ENCODE measurements at regions not wholly inside any gene's neighbourhood (a gene's known extent, or its start where the extent isn't known, plus 50 kb on each side); places are given as distances from the start of the nearest gene placed in this dataset.

DNA sequence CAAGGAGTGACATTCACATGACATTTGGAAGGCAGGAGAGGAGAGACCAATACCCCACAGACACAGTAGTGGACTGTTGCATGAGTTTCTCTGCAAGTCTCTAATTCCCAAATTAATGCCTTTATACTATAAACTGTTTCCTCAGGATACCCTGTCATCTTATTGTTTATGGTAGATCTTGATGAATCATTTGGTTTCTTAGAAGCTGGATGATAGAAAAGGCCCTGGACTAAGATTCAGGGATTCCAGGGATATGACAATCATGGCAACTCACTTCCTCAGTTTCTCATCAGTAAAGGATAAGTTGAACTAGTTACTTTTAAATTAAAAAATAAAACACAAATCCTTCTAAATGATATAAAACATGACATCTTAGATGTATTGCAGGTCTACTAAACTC lies 292.5 kb downstream of the TDRD15 start:
- intact Hi-C loops (cut with DNase I) = no loop called here
- Histone ChIP-seq H3K36me3 (no peaks in the 10 kb centered on the region), H3K27me3 (no peaks in the 10 kb centered on the region), H3K9me3 (no peaks in the 10 kb centered on the region), H3K9ac (ENCODE audit: low read depth in 2 of 2, low read length in 2 of 2) (no peak overlapping the region), H3K27ac (no peak overlapping the region), H3K4me3 (no peak overlapping the region), H3K4me1 (no peaks in the 10 kb centered on the region)
- no peak for DNase-seq
- TF ChIP-seq, protein P1, sequence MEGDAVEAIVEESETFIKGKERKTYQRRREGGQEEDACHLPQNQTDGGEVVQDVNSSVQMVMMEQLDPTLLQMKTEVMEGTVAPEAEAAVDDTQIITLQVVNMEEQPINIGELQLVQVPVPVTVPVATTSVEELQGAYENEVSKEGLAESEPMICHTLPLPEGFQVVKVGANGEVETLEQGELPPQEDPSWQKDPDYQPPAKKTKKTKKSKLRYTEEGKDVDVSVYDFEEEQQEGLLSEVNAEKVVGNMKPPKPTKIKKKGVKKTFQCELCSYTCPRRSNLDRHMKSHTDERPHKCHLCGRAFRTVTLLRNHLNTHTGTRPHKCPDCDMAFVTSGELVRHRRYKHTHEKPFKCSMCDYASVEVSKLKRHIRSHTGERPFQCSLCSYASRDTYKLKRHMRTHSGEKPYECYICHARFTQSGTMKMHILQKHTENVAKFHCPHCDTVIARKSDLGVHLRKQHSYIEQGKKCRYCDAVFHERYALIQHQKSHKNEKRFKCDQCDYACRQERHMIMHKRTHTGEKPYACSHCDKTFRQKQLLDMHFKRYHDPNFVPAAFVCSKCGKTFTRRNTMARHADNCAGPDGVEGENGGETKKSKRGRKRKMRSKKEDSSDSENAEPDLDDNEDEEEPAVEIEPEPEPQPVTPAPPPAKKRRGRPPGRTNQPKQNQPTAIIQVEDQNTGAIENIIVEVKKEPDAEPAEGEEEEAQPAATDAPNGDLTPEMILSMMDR (IDR thresholded peaks at IDR 0.05) = no peak

DNA sequence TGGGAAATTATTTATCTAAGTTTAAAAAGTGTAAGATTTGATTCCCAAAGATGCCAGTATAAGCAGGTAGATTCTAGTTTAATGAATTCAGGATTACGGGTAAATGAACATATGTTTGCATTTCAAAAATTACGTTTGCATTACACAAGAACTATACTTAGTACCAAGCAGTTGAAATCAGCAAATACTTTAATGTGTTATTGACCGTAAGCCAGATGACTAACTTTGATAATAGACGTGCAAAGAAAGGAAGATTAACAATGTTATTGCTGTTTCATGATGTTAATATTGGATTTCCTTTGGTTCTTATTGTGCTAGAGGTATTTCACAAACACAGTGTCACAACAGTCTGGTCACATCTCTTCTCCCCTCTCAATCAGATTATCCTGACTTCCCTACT lies 294.7 kb downstream of the TDRD15 start:
- Histone ChIP-seq H3K4me1 (no peaks in the 10 kb centered on the region), H3K27me3 (no peaks in the 10 kb centered on the region), H3K27ac (no peak overlapping the region), H3K4me3 (no peak overlapping the region), H3K9me3 (no peaks in the 10 kb centered on the region), H3K9ac (ENCODE audit: low read depth in 2 of 2, low read length in 2 of 2) (no peak overlapping the region), H3K36me3 (no peaks in the 10 kb centered on the region)
- intact Hi-C loops (cut with DNase I) = no loop called here
- no peak for DNase-seq
- TF ChIP-seq, protein P1 (IDR thresholded peaks at IDR 0.05) = no peak

DNA sequence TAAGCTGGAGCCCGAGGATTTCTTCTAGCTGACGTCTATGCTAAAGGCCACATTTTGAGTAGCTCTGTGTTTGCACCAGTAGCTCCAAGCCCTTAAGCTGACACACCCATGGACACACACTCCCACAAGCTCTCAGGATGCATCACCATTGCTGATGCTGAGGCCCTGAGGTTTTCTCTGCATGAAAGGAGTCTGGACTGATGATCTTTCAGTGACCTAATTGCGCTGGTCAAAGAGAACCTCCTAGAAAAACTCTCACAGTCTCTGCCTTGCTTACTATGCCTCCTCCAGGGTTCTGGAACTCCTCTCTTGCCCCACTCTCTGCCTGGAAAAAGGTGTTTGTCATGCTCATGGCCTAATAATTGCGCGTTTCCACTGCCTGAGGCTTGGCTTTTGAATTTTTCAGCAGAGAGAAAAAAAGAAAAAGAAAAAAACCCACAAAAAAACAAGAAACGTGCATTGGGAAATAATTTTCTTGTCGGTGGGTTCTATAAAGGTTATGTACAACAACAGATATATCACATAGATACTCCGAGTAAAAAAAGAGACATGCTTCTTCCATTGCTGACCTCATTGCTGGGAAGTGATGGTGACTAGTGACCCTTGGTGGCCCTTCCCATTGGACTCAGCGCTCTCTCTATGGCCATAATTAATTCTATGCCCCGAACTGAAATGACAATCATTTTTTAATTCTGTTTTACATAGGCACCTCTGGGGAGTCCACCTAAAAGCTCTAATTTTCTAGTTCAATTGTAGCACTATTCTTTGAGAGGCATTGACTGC lies 297.0 kb downstream of the TDRD15 start:
- intact Hi-C loops (cut with DNase I) = no loop called here
- no peak for DNase-seq
- no peak overlapping the region for H3K9ac ChIP-seq (ENCODE audit: low read depth in 2 of 2, low read length in 2 of 2)
- no peak overlapping the region for H3K4me3 ChIP-seq
- no peaks in the 10 kb centered on the region for H3K9me3 ChIP-seq
- no peaks in the 10 kb centered on the region for H3K27me3 ChIP-seq
- no peaks in the 10 kb centered on the region for H3K4me1 ChIP-seq
- TF ChIP-seq, protein P1 (IDR thresholded peaks at IDR 0.05) = no peak
- no peak overlapping the region for H3K27ac ChIP-seq
- H3K36me3 ChIP-seq = no peaks in the 10 kb centered on the region

DNA sequence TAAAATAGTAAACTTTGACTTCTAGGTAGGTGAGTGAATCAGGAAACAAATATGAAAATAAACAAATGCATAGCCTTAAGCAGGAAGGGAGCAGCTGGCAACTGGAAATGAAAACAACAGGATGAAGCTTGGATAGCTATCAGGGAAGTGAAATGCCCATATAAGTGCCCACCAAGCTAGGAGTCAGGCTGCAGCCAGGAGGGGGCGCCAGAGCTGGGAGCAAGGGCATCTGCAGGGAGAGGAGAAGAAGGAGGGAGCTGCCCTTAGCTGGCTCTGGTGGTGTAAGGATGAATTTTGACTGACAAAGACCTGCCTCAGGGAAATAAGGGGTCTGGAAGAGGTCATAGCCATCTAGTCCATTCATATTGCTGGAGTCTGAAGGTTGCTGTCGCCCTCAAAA lies 298.3 kb downstream of the TDRD15 start:
- TF ChIP-seq, protein P1 (IDR thresholded peaks at IDR 0.05) = no peak
- peak; percentile 27 for DNase-seq
- no peaks in the 10 kb centered on the region for H3K4me1 ChIP-seq
- H3K36me3 ChIP-seq = no peaks in the 10 kb centered on the region
- no peak overlapping the region for H3K27ac ChIP-seq
- no peaks in the 10 kb centered on the region for H3K27me3 ChIP-seq
- H3K9me3 ChIP-seq = no peaks in the 10 kb centered on the region
- H3K9ac ChIP-seq (ENCODE audit: low read depth in 2 of 2, low read length in 2 of 2) = no peak overlapping the region
- intact Hi-C loops (cut with DNase I) = no loop called here
- no peak overlapping the region for H3K4me3 ChIP-seq

DNA sequence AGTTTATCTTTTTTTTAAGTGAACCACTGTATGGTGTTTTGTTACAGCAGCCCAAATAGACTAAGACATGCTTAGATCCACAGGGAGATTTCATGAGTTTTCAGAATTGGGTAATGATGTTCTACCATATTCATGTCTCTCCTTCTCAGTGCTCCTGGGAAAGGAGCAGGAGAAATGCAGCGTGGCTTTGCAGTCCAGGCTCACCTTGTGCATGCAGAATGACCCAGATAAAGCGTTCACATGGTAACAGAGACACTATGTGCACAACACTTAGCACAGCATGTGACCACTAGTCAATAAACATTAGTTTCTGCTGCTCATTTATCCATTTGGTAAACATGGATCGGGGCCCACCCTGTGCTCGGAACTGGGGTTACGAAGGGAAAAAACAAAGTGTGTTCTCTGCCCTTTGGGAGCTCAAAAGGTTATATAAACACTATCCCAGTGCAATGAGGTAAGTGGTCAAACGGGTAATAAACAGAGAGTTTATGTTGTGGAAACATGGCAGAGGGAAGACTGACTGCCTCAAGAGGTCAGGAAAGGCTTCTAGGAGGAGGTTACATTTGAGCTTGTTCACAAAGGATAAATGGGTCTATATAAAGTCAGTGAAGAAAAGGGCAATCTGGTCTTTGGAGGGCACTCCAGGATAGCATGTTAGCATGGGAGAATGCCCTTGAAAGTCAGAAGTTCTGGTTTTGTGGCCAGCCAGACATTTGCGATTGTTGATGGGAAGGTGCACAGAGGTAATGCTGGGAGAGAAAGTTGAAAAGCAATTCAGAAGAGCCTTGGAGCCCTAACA lies 299.2 kb downstream of the TDRD15 start:
- Histone ChIP-seq H3K27me3 (no peaks in the 10 kb centered on the region), H3K4me1 (no peaks in the 10 kb centered on the region), H3K36me3 (no peaks in the 10 kb centered on the region), H3K9me3 (no peaks in the 10 kb centered on the region), H3K27ac (no peak overlapping the region), H3K4me3 (no peak overlapping the region), H3K9ac (ENCODE audit: low read depth in 2 of 2, low read length in 2 of 2) (no peak overlapping the region)
- TF ChIP-seq, protein P1 (IDR thresholded peaks at IDR 0.05) = no peak
- intact Hi-C loops (cut with DNase I) = no loop called here
- DNase-seq = no peak

All from colonic mucosa (tissue), 4 donors.